ENCODE measurements at regions not wholly inside any gene's neighbourhood (a gene's known extent, or its start where the extent isn't known, plus 50 kb on each side); places are given as distances from the start of the nearest gene placed in this dataset.
A peak's percentile ranks its signal among the peaks of the same experiment; 100 is the strongest.

DNA sequence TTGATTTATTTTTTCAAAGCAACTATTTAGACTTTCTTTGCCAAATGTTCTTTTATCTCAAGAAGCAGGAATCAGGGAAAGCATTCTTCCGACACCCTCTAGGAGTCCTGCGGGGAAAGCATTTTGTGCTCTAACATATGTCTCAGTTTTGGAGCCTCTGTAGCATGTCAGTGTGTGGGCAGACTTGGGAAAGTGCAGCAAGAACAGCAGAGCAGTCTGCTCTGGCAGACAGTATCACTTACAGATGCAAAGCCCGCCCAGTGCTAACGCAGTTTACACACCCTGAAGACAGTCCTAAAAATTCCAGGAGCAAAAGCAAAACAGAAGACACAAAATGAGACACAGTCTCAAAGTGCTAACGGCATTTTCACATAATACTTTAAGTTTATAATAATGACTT lies 393.5 kb downstream of the KLF12 start:
- DNase-seq: no peak

DNA sequence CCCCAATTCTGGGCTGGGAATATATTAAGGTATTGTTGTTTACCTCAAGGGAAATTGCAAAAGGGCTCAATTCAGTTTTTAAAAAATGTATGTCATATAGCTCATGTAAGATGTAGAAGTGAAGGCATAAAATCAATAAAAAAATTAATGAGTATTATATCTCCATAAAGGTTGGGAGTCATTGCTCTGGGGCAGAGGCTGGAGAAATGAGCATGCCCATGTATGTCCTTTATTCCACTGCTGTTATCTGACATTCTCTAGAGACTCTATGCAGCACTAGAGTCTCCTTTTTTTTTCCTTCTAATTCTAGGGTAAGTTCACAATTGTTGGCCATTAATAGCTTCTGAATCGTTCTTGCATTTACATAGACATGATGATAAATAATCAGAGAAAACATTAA lies 394.8 kb downstream of the KLF12 start:
- no peak for DNase-seq

DNA sequence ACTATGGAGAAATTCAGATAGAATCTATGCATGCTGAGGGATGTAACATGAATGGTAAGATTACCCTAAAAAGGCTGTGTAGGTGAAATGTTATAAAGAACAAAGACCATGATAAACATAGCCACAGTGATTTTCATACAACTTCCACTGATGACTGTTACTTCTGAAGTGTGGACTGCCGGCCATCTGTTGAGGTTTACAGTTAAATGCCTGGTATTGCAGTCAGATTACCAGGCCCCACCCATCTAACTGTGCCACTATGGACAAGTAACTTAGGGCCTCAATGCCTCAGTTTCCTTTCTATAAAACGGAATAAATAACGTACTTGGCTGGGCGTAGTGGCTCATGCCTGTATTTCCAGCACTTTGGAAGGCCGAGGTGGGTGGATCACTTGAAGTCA lies 395.6 kb downstream of the KLF12 start:
- DNase-seq: no peak

DNA sequence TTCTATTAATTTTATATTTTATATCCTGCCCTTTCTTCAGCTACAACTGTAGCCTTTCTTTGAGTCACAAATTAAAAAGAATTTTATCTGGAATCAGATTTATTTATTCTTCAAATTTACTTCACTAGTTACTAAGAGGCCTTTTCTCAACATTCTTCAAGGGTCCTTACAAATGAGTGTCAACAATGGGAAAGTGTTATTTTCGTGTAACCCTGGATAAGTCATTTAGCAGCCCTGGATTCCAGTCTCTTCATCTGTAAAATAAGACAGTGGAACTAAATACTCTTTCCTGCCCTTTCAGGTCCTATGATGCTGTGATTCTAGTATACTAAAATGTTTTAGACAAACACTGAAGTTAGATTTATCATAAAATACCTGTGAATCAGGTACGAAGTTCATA lies 397.0 kb downstream of the KLF12 start:
- no peak for DNase-seq

DNA sequence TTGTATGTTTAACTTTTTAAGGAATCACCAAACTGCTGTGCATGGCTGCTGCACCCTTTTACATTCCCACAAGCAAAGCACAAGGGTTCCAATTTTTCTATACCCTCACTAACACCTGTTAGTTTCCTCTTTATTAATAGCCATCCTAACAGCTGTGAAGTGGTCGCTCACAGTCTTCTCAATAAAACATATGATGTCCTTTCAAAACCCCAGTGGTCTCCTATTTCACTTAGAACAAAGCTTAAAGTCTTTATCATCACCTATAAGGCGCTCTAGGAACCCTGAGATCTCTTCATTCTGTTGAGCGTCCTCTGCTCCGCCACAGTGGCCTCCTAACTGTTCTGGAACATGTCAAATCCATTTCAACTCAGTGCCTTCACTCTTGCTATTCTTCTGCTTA lies 400.5 kb downstream of the KLF12 start:
- DNase-seq: no peak

DNA sequence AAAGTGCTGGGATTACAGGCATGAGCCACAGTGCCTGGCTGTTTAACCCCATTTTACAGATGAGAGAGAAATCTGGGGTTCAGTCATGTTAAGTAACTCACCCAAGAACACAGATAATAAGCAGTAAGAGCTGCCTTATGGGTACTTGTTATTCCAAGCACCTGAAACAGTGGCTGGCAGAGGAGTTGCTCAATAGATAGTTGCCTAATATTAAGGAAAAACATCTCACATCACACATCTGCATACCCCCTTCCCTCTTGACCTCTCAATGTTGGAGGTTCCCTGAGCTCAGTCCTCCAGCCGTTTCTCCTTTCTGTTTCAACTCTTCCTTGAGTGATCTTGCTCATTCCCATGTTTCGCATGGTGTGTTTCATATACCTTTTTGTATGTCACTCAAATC lies 401.9 kb downstream of the KLF12 start:
- DNase-seq: no peak

DNA sequence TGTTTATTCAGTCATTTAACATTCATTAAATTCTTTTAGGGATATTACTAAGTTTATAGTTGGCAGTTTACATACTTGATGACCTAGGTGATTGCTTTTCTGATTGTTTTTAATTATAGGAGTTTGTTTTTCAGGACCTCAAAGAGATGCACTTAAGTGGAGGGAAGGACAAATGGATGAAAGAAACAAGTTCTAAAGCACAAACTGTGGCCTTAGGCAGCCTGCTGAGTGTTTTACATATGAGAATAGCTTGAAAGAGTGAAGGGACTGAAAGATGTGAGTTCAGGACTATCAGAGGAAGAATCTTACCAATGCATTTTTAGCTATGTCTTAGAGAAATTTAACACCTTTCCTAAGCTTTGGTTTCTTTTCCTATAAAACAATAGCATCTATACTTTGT lies 402.6 kb downstream of the KLF12 start:
- no peak for DNase-seq

DNA sequence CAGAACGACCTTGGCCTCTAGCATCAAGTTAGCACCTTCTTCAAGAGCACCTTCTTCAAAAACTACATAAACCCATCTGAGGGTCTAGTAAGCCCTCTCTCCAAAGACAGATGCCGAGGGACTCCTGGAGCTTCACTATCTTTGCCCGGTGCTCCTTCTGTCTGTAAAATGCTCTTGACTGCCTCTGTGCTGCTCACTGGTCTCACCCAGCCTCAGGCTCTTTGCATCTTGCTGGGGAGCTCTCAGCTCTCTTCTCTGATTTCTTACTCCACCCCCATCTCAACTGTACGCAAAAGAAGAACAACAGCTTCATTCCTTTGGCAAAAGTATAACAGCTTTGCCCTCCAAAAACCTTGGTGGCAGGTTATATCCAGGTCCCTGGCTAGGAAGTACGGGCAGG lies 404.2 kb downstream of the KLF12 start:
- no peak for DNase-seq

DNA sequence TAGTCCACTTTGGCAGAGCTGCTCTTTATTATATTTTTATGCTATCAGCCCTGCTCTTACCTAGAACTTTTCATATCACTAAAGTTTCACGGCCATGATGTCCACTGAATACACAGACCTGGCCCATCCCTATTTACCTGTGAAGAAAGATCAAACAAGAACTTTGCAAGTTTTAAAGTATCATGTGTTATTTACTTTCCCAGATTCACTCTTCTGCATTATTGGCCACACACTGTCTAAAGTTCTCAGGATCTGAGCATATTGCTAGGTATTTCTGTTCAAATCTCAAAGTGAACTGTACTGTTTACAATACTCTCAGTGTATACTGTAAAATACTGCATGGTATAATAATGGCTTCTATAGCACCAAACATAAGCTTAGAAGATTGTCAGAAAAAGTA lies 405.2 kb downstream of the KLF12 start:
- no peak for DNase-seq

DNA sequence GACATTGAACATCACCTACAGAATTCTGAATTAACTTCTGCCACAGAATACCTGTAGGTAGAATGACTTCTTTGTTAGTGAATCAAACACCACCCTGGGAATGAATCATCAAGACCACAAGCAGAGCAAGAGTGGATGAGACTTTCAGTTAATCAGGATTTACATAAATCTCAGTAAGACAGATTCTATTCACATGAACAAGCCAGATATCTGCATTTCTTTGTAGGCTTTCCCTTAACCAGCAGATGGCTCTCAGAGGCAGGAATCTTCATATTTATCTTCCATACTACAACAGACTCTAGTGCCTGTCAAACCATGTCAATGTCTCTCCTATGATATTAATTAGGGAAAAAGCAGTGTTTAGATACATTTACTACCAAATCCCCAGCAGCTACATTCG lies 412.1 kb downstream of the KLF12 start:
- peak; percentile 18 for DNase-seq

DNA sequence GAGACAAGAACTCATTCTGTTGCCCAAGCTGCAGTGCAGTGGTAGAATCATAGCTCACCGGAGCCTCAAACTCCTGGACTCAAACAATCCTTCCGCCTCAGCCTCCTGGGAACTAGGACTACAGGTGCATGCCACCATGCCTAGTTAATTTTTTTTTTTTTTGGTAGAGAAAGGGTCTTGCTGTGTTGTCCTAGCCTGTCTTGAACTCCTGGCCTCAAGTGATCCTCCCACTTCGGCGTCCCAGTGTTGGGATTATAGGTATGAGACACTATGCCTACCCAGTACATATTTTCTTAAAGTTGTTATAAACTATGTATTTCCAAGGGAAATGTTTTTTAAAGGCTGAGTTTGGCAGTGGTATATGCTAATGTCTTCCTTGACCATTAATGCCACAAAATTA lies 412.6 kb downstream of the KLF12 start:
- no peak for DNase-seq

DNA sequence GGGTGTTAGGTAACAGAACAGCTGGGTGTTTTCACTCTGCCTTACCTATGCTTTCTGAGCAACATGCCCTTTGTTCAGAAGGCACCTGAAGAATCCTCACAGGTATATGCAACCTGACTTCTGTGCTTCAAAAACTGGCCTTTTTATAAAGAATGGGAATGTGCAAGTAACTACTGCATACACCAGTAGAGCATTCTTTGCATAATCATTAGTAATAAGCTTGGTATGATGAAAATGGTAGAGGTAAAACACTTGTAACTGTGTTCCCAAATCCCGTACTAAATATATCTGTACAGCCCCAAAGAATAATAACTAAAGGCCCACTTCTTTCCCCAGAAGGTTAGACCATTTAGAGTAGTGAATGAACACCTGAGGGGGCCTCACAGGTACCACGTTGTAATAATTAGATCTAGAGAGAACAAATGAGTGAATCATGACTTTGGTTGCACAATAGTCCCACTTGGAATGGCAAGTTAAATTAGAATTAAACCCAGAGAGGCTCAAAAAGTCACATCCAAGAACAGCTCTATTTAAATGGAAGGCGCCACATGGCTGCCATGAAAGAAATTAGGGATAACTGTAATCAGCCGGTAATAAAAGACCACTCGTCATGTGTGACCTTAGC lies 413.9 kb downstream of the KLF12 start:
- no peak for DNase-seq

DNA sequence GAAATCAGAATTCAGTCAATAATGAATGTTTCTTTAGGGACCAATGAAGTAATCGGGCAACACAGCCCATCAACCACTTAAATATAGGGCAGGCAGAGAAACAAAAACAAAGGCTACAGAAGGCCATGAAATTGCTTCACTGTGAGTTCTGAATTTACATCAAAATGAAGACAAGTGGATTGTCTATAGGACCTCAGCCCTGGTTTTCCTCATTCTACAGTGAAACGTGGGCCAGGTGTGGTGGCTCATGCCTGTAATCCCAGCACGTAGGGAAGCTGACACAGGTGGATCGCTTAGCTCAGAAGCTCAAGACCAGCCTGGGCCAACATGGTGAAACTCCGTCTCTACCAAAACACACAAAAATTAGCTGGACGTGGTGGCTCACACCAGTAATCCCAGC lies 416.0 kb downstream of the KLF12 start:
- no peak for DNase-seq

DNA sequence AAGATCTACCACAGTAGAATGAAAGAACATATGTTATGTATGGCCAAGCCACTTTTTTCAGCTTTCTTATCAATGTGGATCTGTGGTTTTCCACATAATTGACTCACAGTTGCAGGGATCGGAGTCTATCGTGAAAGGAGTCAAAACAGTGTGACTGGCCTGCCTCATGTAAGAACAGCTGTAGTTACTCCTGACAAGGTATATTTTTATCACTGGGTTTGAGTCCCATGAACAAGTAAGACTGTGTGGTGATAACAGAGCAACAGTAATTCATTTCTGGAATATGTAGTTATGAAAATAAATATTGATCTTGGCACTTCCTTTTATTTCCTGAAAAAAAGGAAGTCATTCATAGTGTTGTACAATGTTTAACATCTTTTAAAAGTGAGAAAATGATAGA lies 416.6 kb downstream of the KLF12 start:
- peak; percentile 36 for DNase-seq

DNA sequence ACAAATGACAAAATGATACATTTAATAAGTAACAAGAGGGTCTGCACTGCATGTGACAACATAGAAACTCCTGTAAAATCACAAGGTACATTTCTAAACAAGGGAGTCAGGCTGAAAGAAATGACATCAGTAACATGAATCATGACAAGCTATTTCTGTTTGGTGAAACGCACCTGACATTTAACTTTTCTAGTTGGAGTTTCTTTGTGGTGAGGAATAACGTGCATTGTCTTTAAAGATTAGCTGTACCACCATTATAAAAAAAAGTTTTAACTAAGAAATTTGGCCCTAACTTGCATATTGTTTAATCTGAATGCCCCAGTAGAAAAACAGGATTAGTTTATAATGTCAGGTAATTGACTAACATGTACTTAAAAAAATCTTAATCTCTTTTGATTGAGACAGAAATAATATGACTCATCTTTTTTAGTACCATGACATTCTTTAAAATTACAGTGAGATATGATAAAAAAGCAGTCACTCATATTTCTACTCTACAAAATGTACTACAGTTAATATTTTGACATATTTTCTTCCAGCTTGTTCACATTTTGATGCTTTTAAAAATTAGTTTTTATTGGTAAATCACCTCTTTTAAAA lies 418.2 kb downstream of the KLF12 start:
- DNase-seq: no peak

DNA sequence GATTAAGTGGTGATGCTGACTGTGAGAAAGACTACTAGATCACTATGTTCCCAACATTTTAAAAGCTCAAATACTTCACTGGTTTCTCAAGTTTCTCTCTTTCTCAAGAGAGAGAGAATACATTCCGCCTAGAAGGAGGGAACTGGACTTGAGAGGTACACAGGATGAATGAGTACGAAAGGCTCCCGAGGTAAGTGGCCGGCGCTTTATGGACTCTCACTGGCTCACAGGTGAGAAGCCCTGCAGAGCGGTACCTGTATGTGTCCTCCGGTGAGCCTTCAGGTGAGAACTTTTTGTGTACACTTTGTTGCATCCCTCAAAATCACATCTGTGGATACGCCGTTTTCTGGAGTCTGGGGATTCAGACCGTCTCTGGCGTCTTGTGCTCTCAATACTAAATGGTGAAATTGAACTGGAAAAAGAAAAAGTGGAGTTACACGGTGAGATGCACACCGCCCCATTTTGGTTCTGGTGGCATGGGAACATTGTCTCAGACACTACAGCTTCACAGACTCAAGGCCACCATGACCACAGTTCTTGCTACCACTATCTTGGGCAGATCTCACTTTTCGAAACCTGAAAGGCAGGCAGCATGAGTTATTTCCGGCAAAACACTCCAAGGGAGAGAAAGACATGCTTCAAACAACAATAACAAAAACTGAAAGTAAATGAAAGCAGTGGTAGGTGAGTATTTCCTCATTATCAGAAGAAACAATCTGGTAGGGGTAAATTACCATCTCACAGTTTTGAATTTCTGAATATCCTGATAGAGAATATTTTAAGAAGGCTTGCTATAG lies 418.9 kb downstream of the KLF12 start:
- peak; percentile 61 for DNase-seq

DNA sequence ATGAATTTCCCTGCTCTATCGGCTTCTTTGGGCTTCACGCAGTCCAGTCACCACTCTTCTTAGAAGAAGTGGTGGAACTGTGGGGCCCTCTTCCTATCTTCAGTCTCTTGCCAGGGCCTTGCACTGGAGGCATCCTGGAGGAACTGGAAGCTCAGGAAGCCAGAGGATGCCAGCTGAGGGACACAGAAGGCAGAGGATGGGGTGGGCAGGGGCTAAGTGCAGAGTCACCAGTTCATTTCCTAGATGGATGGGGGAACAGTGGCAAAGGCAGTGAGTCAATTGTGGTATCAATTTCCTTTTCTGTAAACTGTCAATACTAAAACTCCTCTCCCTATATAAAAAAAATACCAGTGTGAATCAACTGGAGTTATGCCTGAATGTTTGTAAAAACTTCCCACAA lies 419.7 kb downstream of the KLF12 start:
- peak; percentile 37 for DNase-seq

DNA sequence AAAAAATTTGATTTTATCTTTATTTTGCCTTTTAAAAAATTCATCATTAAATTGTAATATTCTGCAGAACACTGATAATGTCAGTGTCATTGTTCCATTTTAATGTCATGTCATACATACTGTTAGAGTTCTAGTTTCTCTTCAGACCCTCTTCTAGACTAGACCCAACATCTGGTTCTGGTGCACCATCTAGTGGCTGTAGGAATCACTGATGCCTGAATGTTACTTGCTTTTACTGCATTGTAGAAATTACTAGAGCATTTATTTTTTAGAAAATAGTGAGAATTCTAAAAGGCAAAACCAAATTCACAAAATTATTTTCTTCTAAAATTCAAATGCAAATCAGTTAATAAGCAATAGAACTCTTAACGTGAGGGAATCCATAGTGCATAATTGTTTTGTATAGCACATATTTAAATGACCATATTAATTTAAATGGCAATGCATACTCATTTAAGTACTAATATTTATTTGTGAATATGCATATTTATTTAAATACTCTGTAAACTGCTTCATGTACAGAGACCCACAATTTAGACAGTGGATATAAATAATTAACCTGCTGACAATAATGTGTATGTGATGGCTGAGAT lies 425.7 kb downstream of the KLF12 start:
- DNase-seq: peak; percentile 68

DNA sequence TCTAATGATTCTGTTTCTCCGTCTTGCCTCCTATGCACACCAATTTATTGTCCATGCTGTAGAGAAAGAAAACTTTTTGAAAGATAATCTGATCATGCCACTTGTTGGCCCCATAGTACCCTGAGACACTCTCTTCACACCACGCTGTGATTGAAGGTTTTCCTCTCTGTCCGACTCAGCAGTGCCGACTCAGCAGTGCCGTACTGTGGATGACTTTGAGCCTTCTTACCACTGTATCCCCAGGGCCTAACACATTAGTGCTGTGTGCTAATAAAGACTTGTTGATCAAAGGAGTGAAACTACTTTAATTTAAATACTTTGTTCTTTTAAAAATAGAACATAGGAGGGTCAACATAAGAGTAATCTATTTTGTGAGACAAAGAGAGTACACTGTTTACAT lies 429.6 kb downstream of the KLF12 start:
- DNase-seq: no peak

DNA sequence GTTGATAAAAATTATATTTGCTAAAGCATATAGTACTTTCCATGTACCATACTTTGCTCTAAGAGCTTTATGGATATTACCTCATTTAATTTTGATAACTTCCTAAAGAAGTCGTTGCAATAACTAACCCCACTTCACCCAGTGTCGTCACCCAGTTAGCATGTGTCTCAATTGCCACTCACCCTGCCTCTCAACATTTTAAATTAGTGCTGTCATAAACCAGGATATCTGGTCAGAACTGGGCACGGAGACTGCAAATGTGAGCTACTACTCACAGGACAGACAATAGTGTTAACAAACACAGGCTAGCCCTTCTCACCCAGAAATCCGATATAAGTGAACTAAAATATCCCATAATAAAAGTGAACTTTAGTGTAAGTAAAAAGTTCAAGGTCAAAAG lies 430.6 kb downstream of the KLF12 start:
- DNase-seq: no peak

DNA sequence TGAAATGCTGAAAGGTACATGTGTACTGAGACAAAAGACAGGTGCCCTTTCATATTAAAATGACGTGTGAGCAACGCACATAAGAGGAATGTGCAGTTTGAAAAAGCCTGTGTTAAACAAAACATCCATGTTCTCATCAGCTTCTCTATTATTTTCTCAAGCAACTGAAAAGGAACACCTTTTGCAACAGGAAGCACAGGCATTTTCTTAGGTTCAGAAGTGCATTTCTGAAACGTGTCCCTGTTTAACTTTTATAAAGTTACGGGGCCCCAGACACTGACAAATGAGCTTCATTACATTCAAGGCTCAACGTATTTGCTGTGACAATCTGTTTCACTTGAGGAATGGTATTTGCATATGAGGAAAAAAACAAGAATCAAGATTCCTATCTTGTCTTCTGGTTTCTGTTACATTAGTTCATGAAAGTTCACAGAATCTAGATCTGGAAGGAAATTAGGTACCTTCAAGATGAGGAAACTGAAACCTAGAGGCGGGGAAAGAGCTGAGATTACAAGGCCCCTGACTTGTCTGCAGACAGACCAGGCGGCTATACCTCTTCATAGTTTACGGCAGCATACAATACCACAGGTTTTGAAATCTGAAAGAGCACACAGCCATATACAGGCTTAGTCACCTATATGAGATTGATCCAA lies 431.7 kb downstream of the KLF12 start:
- peak; percentile 59 for DNase-seq

DNA sequence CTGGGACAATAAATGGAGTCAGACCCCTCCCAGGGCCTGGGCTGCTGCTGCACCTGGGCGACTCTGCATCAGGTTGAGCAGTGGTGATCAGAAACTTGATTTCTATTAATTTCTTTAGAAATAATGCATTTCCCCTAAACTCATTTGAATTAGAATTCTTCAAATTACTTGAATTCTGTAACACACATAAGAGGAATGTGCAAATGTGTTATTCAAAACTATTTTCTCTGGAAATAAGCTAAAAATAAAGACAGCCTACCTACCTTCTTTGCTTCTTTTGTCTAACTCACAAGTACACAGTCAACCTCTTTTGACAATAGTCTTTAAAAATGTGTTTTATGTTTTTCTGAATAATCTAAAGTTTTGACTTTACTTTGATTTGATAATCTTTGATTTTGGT lies 433.0 kb downstream of the KLF12 start:
- no peak for DNase-seq

DNA sequence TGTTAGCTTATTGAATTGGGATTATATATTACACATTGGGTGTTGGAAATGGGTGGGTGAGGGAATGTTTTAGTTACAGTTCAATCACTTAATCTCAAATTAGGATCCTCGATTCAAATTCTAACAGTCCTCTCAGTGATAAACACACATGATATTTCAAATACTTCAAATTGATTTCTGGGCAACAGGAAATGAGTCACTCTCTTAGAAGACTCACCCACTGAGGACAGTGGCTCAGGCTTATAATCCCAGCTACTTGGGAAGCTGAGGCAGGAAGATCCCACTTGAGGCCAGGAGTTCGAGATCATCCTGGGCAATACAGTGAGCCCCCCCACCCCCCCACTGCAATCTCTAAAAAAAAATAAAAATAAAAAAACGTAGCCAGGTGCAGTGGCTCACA lies 435.3 kb downstream of the KLF12 start:
- no peak for DNase-seq

DNA sequence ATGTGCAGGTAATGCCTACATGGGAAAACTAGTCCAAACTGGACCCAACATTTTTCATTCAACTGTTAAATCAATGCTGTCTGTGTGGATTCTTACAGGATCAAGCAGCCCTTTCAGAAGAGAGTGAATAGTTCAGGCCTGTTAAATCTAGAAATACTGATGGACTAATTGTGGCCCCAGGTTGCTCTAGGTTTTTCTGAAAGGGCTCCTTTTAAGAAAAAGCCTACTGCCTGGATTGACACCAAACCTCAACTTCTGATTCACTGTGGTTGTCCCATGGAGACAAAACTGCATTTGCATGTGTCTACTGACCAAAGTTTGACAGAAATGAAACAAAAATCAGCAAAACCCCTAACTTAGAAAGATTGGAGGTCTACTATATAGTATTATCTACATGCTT lies 437.0 kb downstream of the KLF12 start:
- no peak for DNase-seq

Measured in CD4-positive, alpha-beta T cell treated with Interleukin-17A for 4 hours (primary cell).